ENCODE measurements at regions not wholly inside any gene's neighbourhood (a gene's known extent, or its start where the extent isn't known, plus 50 kb on each side); places are given as distances from the start of the nearest gene placed in this dataset.
A peak's percentile ranks its signal among the peaks of the same experiment; 100 is the strongest.

GRCh38 chr4:111664308-111664945 lies 480.8 kb upstream of the FAM241A start:
- no peak for DNase-seq (ENCODE audit: low spot score)

GRCh38 chr4:111666826-111667360 lies 478.4 kb upstream of the FAM241A start:
- DNase-seq (ENCODE audit: low spot score): no peak

DNA sequence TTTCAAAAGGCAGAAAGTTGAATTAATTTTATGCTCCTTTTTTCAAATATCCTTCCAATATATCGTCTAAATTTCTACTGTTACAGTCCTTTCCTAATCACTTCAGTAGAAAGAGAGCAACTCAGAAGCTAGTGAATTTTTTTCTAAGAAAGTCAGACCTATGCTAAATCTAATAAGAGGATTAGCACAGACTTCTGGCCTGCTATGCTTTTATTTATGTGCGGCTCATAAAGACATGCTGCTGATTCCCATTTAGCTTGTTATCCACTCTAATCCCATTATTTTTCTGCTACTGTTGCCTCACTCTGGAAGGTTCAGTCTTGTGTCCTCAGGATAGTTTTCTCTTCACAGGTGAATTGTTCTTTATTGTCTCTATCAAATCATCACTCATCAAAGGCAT lies 473.5 kb upstream of the FAM241A start:
- DNase-seq (ENCODE audit: low spot score): no peak

GRCh38 chr4:111675746-111676145 lies 469.5 kb upstream of the FAM241A start:
- DNase-seq (ENCODE audit: low spot score): no peak

- no peak for DNase-seq (ENCODE audit: low spot score)
Observed at GRCh38 chr4:111676533-111676932, 468.7 kb upstream of the FAM241A start.

DNA sequence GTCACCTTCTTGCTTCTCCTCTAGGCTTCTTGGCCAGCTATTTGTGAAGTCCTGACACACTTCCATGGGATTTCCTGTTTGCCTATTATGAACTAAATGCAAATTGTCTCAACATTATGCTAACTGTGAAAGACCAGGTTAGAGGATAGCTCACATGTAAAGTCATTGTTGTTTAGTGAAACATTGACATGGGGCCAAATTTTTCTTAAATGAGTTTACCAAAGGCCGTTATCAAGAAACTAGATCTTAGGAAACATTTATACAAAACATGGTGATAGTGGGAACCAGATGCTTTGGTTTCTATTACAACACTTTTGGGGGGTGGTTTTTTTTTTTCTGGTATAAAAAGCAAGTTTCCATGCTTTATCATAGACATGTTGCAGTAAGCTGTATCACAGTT lies 466.8 kb upstream of the FAM241A start:
- DNase-seq (ENCODE audit: low spot score): no peak

- no peak for DNase-seq (ENCODE audit: low spot score)
Observed at GRCh38 chr4:111678908-111679307, 466.3 kb upstream of the FAM241A start.

DNA sequence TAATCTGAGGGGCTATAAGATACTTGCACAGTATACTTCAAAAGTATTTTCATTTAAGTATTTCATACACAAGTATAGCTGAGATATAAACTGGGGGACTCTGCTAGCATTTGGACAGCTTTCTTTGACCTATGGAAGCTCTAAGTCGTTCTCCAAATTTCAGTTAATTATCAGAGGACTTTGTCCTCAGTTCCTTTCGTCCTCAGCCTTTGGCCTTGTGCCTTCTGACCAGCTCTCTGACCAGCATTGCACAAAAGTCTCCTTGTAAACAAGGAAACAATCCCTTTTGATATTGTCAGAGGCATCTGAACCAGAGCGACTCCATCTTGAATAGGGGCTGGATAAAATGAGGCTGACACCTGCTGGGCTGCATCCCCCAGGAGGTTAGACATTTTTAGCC lies 464.0 kb upstream of the FAM241A start:
- DNase-seq (ENCODE audit: low spot score): no peak

DNA sequence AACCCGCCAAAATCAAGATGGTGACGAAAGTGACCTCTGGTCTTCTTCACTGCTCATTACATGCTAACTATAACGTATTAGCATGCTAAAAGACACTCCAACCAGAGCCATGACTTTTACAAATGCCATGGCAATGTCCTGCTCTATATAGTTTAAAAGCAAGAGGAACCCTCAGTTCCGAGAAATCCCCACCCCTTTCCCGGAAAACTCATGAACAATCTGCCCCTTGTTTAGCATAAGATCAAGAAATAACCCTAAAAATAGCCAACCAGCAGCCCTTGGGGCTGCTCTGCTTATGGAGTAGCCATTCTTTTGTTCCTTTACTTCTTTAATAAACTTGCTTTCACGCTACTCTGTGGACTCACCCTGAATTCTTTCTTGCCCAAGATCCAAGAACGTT lies 463.5 kb upstream of the FAM241A start:
- peak; percentile 45 for DNase-seq (ENCODE audit: low spot score)

DNA sequence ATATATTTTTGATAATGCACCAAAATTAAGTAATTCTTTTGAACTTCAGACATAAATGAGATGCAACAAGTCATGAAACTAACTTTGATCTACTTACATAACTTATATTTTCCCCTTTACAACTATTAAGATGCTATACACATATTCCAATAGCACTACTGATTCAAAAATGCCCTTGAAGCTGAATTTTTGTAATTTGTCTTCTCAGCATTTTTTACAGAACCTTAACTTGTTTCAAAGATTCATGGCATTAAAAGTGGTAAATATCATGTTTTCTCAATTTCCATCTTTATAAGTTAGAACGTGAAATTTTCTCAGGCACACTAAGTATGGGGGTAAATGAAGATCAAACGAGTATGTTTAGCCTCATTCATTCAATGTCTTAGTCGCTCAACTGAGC lies 460.0 kb upstream of the FAM241A start:
- no peak for DNase-seq (ENCODE audit: low spot score)

- peak; percentile 36 for DNase-seq (ENCODE audit: low spot score)
Observed at GRCh38 chr4:111689214-111689613, 456.0 kb upstream of the FAM241A start.

DNA sequence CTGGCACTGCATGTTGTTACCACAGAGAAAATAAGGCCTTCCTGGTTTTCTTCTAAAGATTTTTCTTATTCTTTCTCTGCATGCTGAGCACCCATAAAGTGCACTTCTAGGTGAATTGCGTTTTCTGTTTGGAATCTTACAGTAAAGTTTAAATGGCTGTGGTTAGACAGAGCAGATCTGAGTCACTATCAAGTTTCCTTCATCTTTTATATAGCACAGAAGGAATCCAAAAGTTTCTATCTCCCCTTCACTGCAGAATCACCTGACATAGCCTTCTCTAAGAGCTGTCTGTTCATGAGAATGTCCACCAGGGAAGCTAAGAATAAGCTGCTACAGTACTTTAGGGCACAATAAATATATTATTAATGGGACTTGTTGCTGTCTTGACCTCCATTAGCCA lies 455.5 kb upstream of the FAM241A start:
- peak; percentile 73 for DNase-seq (ENCODE audit: low spot score)

GRCh38 chr4:111693758-111694157 lies 451.5 kb upstream of the FAM241A start:
- no peak for DNase-seq (ENCODE audit: low spot score)

DNA sequence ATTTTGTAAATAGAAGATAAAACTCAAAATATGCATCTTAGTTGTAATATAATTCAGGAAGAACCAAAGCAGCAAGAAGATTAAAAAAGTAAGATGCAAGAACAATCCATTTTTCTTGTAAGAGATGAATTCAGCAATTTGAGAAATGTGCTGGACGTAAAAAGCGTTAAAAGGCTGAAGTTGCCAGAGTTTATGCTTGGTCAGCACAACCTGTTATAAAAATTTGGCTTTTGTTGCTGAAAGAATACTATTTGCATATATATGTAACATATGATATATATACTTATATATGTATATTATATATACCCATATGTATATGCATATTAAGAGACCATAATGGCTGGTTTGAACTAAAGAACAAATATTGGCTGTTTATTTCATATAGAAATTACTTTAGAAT lies 449.6 kb upstream of the FAM241A start:
- no peak for DNase-seq (ENCODE audit: low spot score)

DNA sequence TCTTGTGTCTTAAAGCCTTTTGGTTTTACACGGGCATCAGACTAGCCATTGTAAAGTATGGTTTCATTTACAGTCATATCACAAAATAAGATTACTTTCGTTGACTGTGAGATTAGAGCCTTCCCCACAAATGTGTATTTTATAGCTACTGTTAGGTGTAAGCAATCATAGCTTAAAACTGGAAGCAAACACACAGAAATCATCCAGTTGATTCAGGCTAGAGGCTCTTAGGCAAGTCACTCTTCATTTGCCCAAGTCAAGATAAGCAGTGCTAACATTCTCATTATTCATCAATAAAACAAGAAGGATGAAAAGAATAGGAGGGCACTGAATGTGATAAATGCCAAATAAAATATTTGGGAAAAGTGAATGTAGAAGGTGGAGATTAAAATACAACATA lies 448.7 kb upstream of the FAM241A start:
- DNase-seq (ENCODE audit: low spot score): no peak

- DNase-seq (ENCODE audit: low spot score): no peak
Observed at GRCh38 chr4:111697176-111697942, 447.9 kb upstream of the FAM241A start.

- DNase-seq (ENCODE audit: low spot score): no peak
Observed at GRCh38 chr4:111698361-111698760, 446.9 kb upstream of the FAM241A start.

- DNase-seq (ENCODE audit: low spot score): no peak
Observed at GRCh38 chr4:111699165-111699564, 446.1 kb upstream of the FAM241A start.

DNA sequence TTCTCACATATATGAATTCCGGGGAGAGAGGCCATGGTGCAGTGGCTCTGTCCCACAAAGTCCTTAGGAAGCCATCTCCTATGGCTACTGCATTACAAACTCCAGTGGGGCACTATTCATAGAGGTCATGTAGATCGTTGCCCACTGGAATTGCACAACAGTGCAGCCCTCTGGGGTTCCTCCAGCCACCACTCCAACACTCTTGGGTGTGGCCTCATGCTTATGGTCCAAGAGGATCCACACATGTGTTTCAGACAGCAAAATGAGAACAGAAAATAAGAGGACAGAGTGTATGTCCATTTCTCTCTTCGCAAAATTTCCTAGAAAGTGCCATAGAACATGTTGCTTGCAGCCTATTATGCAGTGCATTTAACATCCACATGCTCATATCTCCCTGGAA lies 444.2 kb upstream of the FAM241A start:
- no peak for DNase-seq (ENCODE audit: low spot score)

DNA sequence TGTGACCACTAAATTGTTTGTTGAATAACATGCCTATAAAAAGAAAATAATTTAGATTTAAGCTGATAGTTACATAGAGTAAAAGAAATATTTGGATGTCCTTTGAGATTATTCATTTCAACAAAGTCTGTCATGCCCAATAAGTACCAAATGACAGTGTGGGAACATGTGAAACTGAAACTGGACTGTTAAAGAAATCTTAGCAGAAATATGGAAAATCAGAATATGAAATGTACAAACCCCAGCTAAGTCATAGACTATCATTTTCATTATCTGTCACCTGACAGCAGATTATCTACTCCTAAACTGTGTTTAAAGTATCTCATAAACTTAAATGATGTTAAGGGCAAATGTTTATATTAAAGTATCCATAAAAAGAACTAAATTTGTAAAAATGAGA lies 437.8 kb upstream of the FAM241A start:
- DNase-seq (ENCODE audit: low spot score): no peak

- no peak for DNase-seq (ENCODE audit: low spot score)
Observed at GRCh38 chr4:111712093-111712677, 433.1 kb upstream of the FAM241A start.

- no peak for DNase-seq (ENCODE audit: low spot score)
Observed at GRCh38 chr4:111713276-111713675, 432.0 kb upstream of the FAM241A start.

GRCh38 chr4:111717921-111718320 lies 427.3 kb upstream of the FAM241A start:
- no peak for DNase-seq (ENCODE audit: low spot score)

Measured in COLO829 (cell line).